HG02623 (cell line): ENCODE measurements at regions not wholly inside any gene's neighbourhood (a gene's known extent, or its start where the extent isn't known, plus 50 kb on each side); places are given as distances from the start of the nearest gene placed in this dataset.

Experiments
- ATAC-seq: cut with Tn5 transposase; IDR thresholded peaks from one replicate; pipeline ENCODE4 v1.9.1; 2021; ENCODE audit warnings: moderate library complexity; ENCODE audit not compliant: unreplicated experiment

DNA sequence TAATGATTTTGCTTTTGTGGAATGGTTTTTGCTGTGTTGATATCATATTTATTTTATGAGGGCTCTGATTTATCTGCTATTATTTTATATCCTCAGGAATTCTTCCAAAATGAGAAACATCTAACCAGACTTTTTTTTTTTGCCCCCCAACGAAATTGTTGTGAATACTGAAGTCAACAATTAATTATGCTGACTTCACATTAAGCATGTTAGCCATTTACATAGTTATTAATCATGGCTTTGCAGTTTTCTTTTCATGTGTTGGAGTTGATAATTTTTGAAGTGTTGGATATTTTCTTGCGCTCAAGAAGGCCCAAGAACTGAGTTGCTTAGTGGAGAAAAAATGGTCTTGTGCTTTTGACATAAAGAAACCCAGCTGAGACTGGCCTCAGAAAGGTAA lies 246.6 kb upstream of the CRY1 start:
- no peak for ATAC-seq

DNA sequence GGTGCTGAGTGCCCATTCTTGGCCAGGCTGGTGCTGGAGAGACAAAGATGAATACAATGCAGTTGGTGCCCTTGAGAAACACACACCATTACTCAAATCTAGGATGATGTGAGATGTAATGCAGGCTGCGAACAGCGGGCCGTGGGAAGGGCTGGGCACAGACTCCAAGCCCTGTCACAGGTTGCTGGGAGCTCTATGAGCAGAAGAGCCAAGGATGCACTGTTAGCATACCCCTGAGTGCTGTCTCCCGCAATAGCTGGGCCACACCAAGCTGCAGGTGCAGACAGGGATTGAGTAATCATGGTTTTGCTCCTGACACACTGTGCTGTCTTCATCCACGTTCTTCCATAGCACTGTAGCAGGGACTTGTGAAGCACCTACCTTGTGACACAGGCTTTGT lies 247.5 kb upstream of the CRY1 start:
- no peak for ATAC-seq

GRCh38 chr12:107344035-107344808 lies 250.9 kb upstream of the CRY1 start:
- ATAC-seq: no peak

DNA sequence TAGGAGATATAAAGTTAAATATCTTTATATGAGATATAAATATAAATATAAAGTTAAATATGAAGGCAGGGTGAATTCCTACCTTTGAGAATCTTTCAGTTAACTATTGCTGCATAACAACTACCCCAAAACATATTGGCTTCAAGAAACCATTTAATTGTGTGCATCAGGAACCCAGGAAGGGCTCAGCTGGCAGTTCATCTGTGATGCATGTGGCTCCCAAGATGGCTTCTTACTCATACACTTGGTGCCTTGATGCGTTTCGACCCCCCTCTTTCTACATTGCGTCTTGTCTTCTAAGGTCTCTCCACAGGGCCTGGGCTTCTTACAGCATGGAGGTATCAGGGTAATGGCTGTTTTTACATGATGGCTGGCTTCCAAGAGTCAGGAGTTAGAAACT lies 253.9 kb upstream of the CRY1 start:
- no peak for ATAC-seq

GRCh38 chr12:107349008-107349747 lies 255.8 kb upstream of the CRY1 start:
- no peak for ATAC-seq

DNA sequence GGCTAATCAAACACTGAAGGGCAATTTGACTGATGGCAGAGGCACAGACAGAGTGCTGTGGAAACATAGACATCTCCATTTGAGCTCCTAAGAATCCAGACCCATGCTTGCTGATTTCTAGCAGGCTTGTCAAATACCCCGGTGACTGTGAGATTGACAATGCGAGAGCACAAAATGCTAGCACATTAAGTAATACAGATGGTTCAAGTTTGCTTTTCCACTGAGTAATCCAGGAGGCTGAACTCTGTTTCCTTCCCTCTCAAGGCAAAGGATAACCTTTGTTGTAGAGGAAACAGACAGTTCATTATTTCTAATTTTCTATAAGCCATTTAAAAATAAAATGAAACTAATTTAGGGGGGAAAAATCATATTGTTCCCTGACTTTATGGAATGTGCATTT lies 256.5 kb upstream of the CRY1 start:
- ATAC-seq: no peak

DNA sequence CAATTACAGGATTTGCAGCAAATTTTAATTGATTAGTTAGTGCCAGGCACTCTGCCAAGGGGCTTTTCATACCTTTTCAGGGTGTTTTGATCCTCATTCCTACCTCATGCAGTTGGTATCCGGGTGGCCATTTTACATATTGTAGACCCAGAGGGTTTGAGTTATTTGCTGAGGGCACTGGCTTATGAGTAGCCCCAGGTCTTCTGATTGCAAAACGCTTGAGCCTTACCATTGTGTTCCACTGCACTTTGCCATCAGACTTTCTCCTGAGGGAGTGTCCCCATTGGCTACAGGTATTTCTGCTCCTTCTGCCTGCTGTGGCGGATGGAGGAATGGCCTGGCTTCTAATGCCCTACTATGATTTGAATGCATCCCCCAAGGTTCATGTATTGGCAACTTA lies 257.8 kb upstream of the CRY1 start:
- ATAC-seq: no peak

- ATAC-seq: no peak
These were observed 258.4 kb upstream of the CRY1 start for GRCh38 chr12:107351713-107352112.

DNA sequence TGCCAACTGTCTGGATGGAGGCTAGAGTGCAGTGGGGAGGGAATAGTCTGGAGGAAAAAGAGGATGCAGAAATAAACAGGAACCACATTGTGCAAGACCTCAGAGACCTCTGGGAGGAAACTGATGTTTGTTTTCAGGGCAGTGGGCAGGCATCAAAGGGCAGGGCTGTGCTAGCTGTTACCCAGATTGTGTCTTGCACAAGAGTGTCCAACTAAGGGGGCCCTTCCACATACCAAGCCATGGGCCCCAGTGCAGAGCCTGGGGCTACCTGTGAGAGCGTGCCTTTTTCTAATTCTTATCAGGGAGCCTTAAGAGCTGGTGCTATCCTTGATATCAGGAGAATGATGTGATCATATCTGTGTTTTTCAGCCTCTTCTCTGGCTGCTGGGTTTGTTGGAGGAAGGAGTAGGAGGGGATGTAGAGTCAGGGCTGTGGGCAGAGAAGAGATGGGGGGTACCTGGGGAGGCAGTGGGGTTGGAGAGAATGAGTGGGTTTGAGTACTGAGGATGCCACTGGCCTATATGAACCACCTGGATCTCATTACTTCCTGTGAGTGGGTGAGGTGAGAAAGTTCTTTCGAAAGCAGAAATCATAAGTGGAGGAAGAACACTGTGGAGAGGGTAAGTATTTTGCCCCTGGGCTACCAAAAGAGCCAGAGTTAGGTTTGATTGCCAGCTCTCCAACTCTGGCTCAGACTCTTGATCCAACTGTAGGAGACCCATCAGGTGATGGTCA lies 259.2 kb upstream of the CRY1 start:
- no peak for ATAC-seq

DNA sequence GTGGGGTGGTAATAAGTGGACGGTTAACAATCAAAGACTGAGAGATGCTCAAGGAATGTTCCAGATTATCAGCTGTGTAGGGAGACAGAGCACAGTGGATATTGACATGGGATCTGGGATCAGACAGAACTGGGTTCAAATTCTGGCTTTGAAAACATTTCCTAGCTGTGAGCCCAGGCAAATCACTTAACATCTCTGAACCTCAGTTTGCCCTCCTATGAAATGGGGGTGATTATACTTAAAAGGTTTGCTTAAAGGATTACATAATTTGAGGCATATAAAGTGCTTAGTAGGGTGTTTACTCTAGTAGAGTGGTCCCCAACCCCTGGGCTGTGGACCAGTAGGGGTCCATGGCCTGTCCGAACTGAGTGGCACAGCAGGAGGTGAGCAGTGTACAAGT lies 260.0 kb upstream of the CRY1 start:
- ATAC-seq: no peak

- ATAC-seq: no peak
These were observed 261.7 kb upstream of the CRY1 start for GRCh38 chr12:107355004-107355565.

DNA sequence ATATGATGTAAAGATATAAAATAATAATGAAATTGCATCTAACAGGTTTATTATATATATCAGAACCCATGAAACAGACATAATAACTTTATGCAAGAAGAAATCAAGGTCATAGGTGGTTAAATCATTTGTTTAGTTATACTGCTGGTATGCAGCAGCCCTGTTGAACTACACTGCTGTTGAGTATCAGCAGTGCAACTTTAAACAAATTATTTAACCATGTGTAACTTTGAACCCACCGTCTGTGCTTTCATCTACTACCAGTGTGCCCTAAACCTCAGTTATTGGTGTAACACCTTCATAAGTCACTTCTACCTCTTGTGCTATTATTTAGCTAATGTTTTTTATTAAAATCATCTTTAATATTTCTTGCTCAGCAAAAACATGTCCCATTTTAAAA lies 262.3 kb upstream of the CRY1 start:
- no peak for ATAC-seq

- no peak for ATAC-seq
These were observed 263.1 kb upstream of the CRY1 start for GRCh38 chr12:107356266-107356936.

DNA sequence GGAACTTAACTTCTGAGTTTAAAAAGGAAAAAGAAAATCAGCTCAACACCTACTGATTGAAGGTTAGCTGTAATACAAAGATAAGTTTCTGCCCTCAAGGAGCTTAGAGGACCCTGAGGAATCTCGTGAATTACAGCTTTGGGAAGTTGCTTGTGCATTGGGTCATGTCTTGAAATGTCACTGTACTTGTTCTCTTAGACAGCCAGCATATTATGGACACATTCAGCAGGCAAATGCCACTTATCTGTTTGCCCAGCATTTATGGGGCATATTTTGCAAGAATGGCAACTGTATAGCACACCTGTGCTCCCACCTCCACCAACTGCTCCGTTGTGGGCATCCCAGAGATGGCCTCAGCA lies 263.6 kb upstream of the CRY1 start:
- ATAC-seq: no peak

- ATAC-seq: no peak
These were observed 266.0 kb upstream of the CRY1 start for GRCh38 chr12:107359382-107359781.

GRCh38 chr12:107360033-107360432 lies 266.7 kb upstream of the CRY1 start:
- ATAC-seq: no peak

GRCh38 chr12:107360482-107360881 lies 267.1 kb upstream of the CRY1 start:
- no peak for ATAC-seq

- ATAC-seq: no peak
These were observed 268.6 kb upstream of the CRY1 start for GRCh38 chr12:107361970-107362369.

- ATAC-seq: no peak
These were observed 269.6 kb upstream of the CRY1 start for GRCh38 chr12:107362960-107363359.

DNA sequence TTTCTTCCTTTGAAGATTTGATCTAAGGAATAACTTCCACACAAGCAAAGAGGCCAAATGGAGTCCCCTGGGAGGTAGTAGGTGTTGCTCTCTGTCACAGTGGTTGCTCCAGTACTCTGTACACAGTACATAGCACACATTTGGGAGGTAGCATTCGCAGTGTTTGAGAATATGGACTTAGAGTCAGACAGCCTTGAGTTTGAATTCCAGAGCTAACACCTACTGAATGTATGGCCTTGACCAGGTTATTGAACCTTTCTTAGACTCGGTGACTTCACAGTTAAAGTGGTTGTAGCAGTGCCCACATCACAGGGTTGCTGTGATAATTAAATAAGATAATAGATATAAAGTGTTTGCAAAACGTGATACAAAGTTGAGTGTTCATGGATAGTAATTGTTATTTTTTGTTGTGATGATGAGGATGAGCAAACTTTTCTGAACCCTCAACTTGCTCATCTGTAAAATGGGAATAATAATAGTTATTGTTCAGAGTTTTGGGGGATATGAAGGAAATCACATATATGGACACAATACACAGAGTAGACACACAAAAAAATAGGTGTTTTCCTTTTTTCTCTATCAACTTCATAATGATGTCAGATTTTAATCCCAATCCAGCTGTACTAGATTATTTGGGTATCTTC lies 271.6 kb upstream of the CRY1 start:
- ATAC-seq: no peak

DNA sequence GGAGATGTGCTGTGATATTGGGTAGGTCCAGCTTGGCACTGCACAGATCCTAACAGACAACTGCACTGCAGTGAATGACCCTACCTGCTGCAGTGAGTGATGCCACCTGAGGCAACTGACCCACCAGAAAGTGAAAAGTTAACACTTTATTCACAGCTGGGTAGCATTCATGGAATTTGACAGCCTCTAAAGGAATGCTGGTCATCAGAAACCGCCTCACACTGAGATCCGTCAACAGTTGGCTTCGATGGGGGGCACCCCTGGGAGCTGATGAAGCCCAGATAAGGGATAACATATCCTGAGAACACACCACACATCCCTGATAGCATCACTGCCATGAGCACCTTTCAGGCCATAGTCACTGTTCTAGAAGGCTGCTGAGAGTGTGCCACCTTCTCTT lies 272.4 kb upstream of the CRY1 start:
- no peak for ATAC-seq
